ENCODE measurements at regions not wholly inside any gene's neighbourhood (a gene's known extent, or its start where the extent isn't known, plus 50 kb on each side); places are given as distances from the start of the nearest gene placed in this dataset.

GRCh38 chr14:51333299-51333698 is 93.3 kb downstream of the TMX1 start:
- TF ChIP-seq CTCF (conservative IDR thresholded peaks at IDR 0.05; ENCODE audit: low read depth, low read length) (no peak), EZH2 (IDR thresholded peaks at IDR 0.05; ENCODE audit: borderline replicate concordance, low read depth, low read length, poor library complexity, severe bottlenecking) (no peak)

Data from A673 (cell line).